HFFc6 (cell line): ENCODE measurements at regions not wholly inside any gene's neighbourhood (a gene's known extent, or its start where the extent isn't known, plus 50 kb on each side); places are given as distances from the start of the nearest gene placed in this dataset.

Experiments used
- DNase-seq: peaks from one replicate; pipeline ENCODE4 v3.0.0-alpha.2; 2018
- H3K27ac Mint-ChIP-seq: 2 replicates; pipeline ENCODE4 v1.8.0; 2020; ENCODE audit warnings: mild to moderate bottlenecking, mixed read lengths
- H3K27me3 Mint-ChIP-seq: 2 replicates; pipeline ENCODE4 v1.8.0; 2021; ENCODE audit warnings: mild to moderate bottlenecking, moderate library complexity, mixed read lengths; ENCODE audit not compliant: insufficient read depth
- H3K36me3 Mint-ChIP-seq: 2 replicates; pipeline ENCODE4 v1.8.0; 2021; ENCODE audit warnings: low read depth, mixed read lengths
- H3K4me1 Mint-ChIP-seq: 2 replicates; pipeline ENCODE4 v1.8.0; 2020; ENCODE audit warnings: low read depth, mixed read lengths
- H3K4me3 Mint-ChIP-seq: 2 replicates; pipeline ENCODE4 v1.8.0; 2020; ENCODE audit warnings: mild to moderate bottlenecking, moderate library complexity, mixed read lengths
- H3K9me3 Mint-ChIP-seq: 2 replicates; pipeline ENCODE4 v1.8.0; 2020; ENCODE audit warnings: mild to moderate bottlenecking, mixed read lengths
- CTCF ChIP-seq: fragments of 200-600 bp; sonication (generic); IDR thresholded peaks from 2 replicates; pipeline ENCODE4 v1.5.0; 2021; ENCODE audit warnings: antibody characterized with exemption, mild to moderate bottlenecking

DNA sequence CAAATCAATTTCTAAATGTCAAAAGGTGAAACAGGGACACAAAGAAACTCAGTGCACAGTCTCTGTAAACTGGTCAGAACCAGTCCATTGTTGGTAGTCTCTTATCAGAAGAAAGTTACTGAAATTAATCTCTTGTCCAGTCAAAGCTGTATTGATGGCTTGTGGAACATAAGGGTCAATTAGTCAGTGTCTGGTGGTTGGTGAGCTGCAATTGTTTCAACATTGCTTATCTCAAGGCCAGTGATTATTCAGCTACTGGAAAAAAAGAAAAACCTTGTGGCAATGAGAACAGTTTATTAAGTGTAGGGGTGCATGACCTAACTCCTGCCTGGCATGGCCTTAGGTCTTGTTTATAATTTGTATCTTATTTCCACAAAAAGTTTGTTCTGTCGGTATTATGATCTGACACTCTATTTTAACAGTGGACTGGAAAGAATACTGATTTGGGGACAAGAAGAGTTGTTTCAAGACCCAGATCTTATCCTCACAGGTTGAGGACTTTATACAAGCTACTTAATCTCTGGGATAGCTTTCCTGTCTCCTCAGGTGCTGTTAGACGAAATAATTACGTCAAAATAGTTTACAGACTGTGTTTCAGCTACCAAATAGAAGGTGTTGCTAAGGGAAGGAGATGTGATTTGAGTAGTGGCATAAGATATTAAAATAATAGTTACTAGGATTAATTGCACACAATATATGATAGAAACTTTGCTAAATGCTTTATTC is 520.0 kb upstream of the IRAK1BP1 start:
- Mint-ChIP-seq H3K4me1 (no peaks in the 10 kb centered on the region), H3K36me3 (no peaks in the 10 kb centered on the region), H3K27ac (no peak overlapping the region), H3K4me3 (no peak overlapping the region), H3K27me3 (no peaks in the 10 kb centered on the region), H3K9me3 (no peaks in the 10 kb centered on the region)
- no peak for DNase-seq
- TF ChIP-seq CTCF = no peak

DNA sequence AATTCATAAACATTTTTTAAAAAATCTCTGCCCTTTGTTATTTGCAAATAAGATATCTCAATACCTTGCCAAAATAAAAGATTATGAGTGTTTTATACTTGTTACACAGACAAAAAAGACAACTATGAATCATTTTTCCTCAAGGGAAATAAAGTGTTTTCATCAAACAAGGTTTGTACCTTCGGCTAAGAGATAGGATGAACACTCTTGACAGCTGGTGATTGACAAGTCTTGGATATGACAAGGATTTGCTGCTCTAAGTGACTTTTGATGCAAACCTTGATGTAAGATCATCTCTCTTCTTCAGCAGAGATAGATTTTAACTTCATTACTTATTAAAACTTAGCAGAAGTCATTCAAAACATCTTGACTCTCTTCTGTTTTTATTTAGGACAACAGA is 514.3 kb upstream of the IRAK1BP1 start:
- peaks cover 1% of the 10 kb centered on the region; the same call in 1 of the 2 replicates for H3K27me3 Mint-ChIP-seq
- no peak for DNase-seq
- TF ChIP-seq CTCF = no peak
- no peaks in the 10 kb centered on the region for H3K4me1 Mint-ChIP-seq
- H3K27ac Mint-ChIP-seq = no peak overlapping the region
- no peaks in the 10 kb centered on the region for H3K36me3 Mint-ChIP-seq
- H3K9me3 Mint-ChIP-seq = peaks cover 17% of the 10 kb centered on the region
- H3K4me3 Mint-ChIP-seq = no peak overlapping the region

GRCh38 chr6:78363688-78364087 is 503.7 kb upstream of the IRAK1BP1 start:
- Mint-ChIP-seq H3K4me3 (no peak overlapping the region), H3K9me3 (peaks cover 15% of the 10 kb centered on the region), H3K4me1 (no peaks in the 10 kb centered on the region), H3K27me3 (peaks cover 1% of the 10 kb centered on the region; the same call in 1 of the 2 replicates), H3K27ac (no peak overlapping the region), H3K36me3 (no peaks in the 10 kb centered on the region)
- no peak for DNase-seq
- TF ChIP-seq CTCF = no peak

GRCh38 chr6:78365473-78365872 is 501.9 kb upstream of the IRAK1BP1 start:
- peaks cover 1% of the 10 kb centered on the region; the same call in 1 of the 2 replicates for H3K27me3 Mint-ChIP-seq
- H3K4me1 Mint-ChIP-seq = no peaks in the 10 kb centered on the region
- no peak overlapping the region for H3K4me3 Mint-ChIP-seq
- no peak for TF ChIP-seq CTCF
- DNase-seq = no peak
- H3K9me3 Mint-ChIP-seq = peaks cover 11% of the 10 kb centered on the region; the same call in 1 of the 2 replicates
- H3K27ac Mint-ChIP-seq = no peak overlapping the region
- H3K36me3 Mint-ChIP-seq = no peaks in the 10 kb centered on the region

DNA sequence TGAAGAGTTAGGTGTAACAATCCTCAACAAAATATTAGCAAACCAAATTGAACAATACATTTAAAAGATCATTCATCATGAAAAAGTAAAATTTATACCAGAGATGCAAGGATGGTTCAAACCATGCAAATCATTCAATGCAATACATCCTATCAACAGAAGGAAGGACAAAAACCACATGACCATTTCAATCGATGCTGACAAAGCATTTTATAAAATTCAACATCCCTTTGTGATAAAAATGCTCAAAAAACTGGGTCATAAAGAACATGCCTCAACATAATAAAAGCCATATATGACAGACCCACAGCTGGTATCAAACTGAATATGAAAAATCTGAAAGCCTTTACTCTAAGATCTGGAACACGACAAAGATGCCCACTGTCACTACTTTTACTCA is 490.3 kb upstream of the IRAK1BP1 start:
- Mint-ChIP-seq H3K4me1 (no peaks in the 10 kb centered on the region), H3K36me3 (no peaks in the 10 kb centered on the region), H3K27ac (no peak overlapping the region), H3K27me3 (no peaks in the 10 kb centered on the region), H3K4me3 (no peak overlapping the region), H3K9me3 (peaks cover 19% of the 10 kb centered on the region)
- no peak for TF ChIP-seq CTCF
- DNase-seq = no peak
